ENCODE measurements at regions not wholly inside any gene's neighbourhood (a gene's known extent, or its start where the extent isn't known, plus 50 kb on each side); places are given as distances from the start of the nearest gene placed in this dataset.
"Not testable (repeated sequence)": the region's sequence is repeated elsewhere in the genome, so short reads cannot be mapped to it uniquely, and the experiment has no call there.

DNA sequence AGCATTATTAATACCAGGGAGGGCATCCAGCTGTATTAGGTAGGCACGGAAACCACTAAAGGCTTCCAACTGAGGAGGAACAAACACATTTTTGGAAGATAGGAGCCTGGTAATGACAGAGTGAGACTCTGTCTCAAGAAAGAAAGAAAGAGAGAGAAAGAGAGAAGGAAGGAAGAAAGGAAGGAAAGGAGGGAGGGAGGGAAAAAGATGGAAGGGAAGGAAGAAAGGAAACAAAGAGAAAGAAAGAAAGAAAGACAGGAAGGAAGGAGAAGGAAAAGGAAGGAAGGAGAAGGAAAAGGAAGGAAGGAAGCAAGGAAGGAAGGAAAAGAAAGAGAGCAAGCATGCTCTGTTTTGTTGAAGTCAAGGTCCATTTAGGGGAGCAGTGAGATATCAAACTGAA lies 103.8 kb upstream of the RFX8 start:
- no peaks in the 10 kb centered on the region for H3K36me3 ChIP-seq (ENCODE audit: control insufficient read depth, insufficient read depth, low read length)
- H3K9me1 ChIP-seq (ENCODE audit: control insufficient read depth, insufficient read depth, low read length): no peaks in the 10 kb centered on the region
- H3K27me3 ChIP-seq (ENCODE audit: control insufficient read depth in 2 of 2, insufficient read depth in 2 of 2, low read length in 2 of 2): peaks cover 4 to 21% of the 10 kb centered on the region in 2 experiments; a peak in 4 of 5 replicates
- WGBS (ENCODE audit: insufficient coverage, low coverage, missing lambda C conversion rate): 0% methylated on average over 1 of the region's 1 CpG
- no peak overlapping the region for H3K9ac ChIP-seq (ENCODE audit: insufficient read depth in 1 of 2, low read depth in 2 of 2, low read length in 2 of 2)
- no peak overlapping the region for H2AFZ ChIP-seq (ENCODE audit: low read depth, low read length)
- ChIA-PET POLR2A (no interaction called here), CTCF (ENCODE audit: low intra/inter-chr PET ratio) (no interaction called here)
- no peak overlapping the region for H3K27ac ChIP-seq (ENCODE audit: extremely low read depth, low read depth, low read length)
- BruUV-seq (replicated peaks): no TSS peak
- ATAC-seq: no peak
- intact Hi-C loops (cut with micrococcal nuclease): no loop called here
- H3K9me3 ChIP-seq (replicated peaks; ENCODE audit: control insufficient read depth, insufficient read depth, low read depth, low read length): no peaks in the 10 kb centered on the region
- no peak overlapping the region for H3K4me3 ChIP-seq
- FAIRE-seq: no peak
- no peaks in the 10 kb centered on the region for H3K4me1 ChIP-seq (replicated peaks in 1 of 2; ENCODE audit: control insufficient read depth in 2 of 2, insufficient read depth in 2 of 2, low read length in 2 of 2)
- no peaks in the 10 kb centered on the region for H4K20me1 ChIP-seq (replicated peaks; ENCODE audit: control insufficient read depth, insufficient read depth, low read length)
- no peak overlapping the region for H3K4me2 ChIP-seq (ENCODE audit: insufficient read depth, low read length)
- no peaks in the 10 kb centered on the region for H3K79me2 ChIP-seq (ENCODE audit: control insufficient read depth, insufficient read depth, low read length)
- TF ChIP-seq SMAD1 (IDR thresholded peaks at IDR 0.05; ENCODE audit: low read depth, low read length, partially characterized antibody): no peak
- TF ChIP-seq EP300 (IDR thresholded peaks at IDR 0.05; ENCODE audit: low read length): no peak
- TF ChIP-seq HBP1 (CRISPR knock-in tag; IDR thresholded peaks at IDR 0.05): 0 out of 2 replicates have a peak, but pooled peaks have one; percentile 19
- TF ChIP-seq, protein P1, sequence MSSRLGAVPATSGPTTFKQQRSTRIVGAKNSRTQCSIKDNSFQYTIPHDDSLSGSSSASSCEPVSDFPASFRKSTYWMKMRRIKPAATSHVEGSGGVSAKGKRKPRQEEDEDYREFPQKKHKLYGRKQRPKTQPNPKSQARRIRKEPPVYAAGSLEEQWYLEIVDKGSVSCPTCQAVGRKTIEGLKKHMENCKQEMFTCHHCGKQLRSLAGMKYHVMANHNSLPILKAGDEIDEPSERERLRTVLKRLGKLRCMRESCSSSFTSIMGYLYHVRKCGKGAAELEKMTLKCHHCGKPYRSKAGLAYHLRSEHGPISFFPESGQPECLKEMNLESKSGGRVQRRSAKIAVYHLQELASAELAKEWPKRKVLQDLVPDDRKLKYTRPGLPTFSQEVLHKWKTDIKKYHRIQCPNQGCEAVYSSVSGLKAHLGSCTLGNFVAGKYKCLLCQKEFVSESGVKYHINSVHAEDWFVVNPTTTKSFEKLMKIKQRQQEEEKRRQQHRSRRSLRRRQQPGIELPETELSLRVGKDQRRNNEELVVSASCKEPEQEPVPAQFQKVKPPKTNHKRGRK (tag; IDR thresholded peaks at IDR 0.05): peak; percentile 63; the same call in 1 of the 2 replicates
- no peak for TF ChIP-seq PHF8 (IDR thresholded peaks at IDR 0.05; ENCODE audit: borderline replicate concordance, low read length)
- DNase-seq (ENCODE audit: extremely low read depth in 1 of 4, low spot score in 3 of 4): no peak
- in situ Hi-C loops (cut with MboI): no loop called here

DNA sequence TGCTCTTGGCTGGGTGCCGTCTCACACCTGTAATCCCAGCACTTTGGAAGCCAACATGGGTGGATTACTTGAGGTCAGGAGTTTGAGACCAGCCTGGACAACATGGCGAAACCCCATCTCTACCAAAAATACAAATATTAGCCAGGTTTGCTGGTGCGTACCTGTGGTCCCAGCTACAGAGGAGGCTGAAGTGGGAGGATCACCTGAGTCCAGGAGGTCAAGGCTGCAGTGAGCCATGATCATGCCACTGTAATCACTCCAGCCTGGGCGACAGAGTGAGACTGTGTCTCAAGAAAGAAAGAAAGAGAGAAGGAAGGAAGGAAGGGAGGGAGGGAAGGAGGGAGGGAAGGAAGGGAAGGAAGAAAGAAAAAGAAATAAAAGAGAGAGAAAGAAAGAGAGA lies 103.2 kb upstream of the RFX8 start:
- H3K4me2 ChIP-seq (ENCODE audit: insufficient read depth, low read length); H3K79me2 ChIP-seq (ENCODE audit: control insufficient read depth, insufficient read depth, low read length); H3K4me1 ChIP-seq (replicated peaks in 1 of 2; ENCODE audit: control insufficient read depth in 2 of 2, insufficient read depth in 2 of 2, low read length in 2 of 2); H2AFZ ChIP-seq (ENCODE audit: low read depth, low read length); CTCF ChIA-PET (ENCODE audit: low intra/inter-chr PET ratio); intact Hi-C loops (cut with micrococcal nuclease); H4K20me1 ChIP-seq (replicated peaks; ENCODE audit: control insufficient read depth, insufficient read depth, low read length); POLR2A ChIA-PET; H3K36me3 ChIP-seq (ENCODE audit: control insufficient read depth, insufficient read depth, low read length); H3K9ac ChIP-seq (ENCODE audit: insufficient read depth in 1 of 2, low read depth in 2 of 2, low read length in 2 of 2); DNase-seq (ENCODE audit: extremely low read depth in 1 of 4, low spot score in 3 of 4); H3K27ac ChIP-seq (ENCODE audit: extremely low read depth, low read depth, low read length); in situ Hi-C loops (cut with MboI); H3K9me3 ChIP-seq (replicated peaks; ENCODE audit: control insufficient read depth, insufficient read depth, low read depth, low read length); FAIRE-seq; ATAC-seq; H3K9me1 ChIP-seq (ENCODE audit: control insufficient read depth, insufficient read depth, low read length); BruUV-seq (replicated peaks); H3K4me3 ChIP-seq: not testable (repeated sequence)
- 0% methylated on average over 4 of the region's 4 CpGs for WGBS (ENCODE audit: insufficient coverage, low coverage, missing lambda C conversion rate)
- peaks cover 4 to 21% of the 10 kb centered on the region in 2 experiments; a peak in 4 of 5 replicates for H3K27me3 ChIP-seq (ENCODE audit: control insufficient read depth in 2 of 2, insufficient read depth in 2 of 2, low read length in 2 of 2)
